ENCODE measurements at regions not wholly inside any gene's neighbourhood (a gene's known extent, or its start where the extent isn't known, plus 50 kb on each side); places are given as distances from the start of the nearest gene placed in this dataset.

DNA sequence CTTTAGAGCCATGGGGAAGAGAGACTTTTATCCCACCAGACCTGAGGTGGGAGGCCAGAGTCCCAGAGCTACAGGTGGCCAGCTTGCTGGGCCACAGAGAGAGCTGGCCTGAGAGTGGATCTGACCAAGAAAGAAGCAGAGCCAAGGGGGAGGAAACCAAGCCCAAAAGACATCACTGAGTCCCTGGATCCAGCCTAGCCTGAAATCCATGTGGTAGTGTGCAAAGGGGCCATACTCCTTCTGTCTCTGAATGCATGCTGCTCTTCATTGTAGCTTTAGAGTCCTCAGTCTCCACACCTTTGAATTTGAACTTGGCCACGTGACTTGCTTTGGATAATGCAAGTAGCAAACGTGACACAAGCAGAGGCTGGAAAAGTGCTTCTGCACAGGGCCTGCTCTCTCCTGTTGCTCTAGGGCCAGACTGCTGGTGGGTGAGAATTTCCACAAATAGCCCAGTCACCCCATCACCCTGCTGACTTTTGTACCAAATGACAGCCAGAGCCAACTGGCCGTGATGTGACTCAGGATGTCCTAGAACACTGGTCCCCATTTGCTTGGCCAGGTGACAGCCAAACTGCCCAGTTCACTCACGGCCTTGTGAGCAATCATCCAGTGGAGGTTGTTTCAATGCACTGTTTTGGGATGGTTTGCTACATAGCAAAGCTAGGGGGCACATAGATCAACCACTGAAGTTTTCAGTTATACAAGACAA lies 93.6 kb downstream of the DHCR7 start:
- Histone ChIP-seq H3K4me3 (no peak overlapping the region), H3K4me1 (no peaks in the 10 kb centered on the region), H3K27me3 (no peaks in the 10 kb centered on the region), H3K9me3 (no peaks in the 10 kb centered on the region), H3K27ac (no peak overlapping the region), H3K36me3 (ENCODE audit: low read depth, missing control alignments) (no peaks in the 10 kb centered on the region)
- no peak for DNase-seq
- TF ChIP-seq, protein P1, sequence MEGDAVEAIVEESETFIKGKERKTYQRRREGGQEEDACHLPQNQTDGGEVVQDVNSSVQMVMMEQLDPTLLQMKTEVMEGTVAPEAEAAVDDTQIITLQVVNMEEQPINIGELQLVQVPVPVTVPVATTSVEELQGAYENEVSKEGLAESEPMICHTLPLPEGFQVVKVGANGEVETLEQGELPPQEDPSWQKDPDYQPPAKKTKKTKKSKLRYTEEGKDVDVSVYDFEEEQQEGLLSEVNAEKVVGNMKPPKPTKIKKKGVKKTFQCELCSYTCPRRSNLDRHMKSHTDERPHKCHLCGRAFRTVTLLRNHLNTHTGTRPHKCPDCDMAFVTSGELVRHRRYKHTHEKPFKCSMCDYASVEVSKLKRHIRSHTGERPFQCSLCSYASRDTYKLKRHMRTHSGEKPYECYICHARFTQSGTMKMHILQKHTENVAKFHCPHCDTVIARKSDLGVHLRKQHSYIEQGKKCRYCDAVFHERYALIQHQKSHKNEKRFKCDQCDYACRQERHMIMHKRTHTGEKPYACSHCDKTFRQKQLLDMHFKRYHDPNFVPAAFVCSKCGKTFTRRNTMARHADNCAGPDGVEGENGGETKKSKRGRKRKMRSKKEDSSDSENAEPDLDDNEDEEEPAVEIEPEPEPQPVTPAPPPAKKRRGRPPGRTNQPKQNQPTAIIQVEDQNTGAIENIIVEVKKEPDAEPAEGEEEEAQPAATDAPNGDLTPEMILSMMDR (IDR thresholded peaks at IDR 0.05): no peak
- TF ChIP-seq POLR2A (IDR thresholded peaks at IDR 0.05): no peak
- intact Hi-C loops (cut with DNase I; ENCODE audit: low total_unique reads): no loop called here
- 90 to 95% methylated on average over 4 of the region's 4 CpGs for WGBS, 2 donors

DNA sequence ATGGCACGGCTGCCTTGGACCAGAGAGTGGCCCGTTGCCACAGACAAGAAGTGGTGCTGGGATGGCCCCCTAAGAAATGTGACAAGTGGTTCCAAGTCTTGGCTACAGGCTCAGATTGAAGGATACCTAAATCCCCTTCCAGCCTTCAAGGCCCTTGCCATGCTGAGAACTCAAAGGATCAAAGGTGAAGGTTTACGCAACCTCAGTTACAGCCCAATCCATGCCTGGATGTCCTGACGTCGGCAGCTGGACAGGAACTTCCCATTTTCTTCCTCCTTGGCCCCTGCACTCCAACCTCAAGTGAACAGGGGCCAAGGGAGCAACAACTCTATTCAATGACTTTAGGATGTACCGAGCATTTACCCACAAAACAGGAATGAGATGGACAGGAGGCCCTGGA lies 95.4 kb downstream of the DHCR7 start:
- H3K27me3 ChIP-seq: no peaks in the 10 kb centered on the region
- DNase-seq: no peak
- intact Hi-C loops (cut with DNase I; ENCODE audit: low total_unique reads): no loop called here
- H3K27ac ChIP-seq: no peak overlapping the region
- no peaks in the 10 kb centered on the region for H3K9me3 ChIP-seq
- H3K36me3 ChIP-seq (ENCODE audit: low read depth, missing control alignments): no peaks in the 10 kb centered on the region
- TF ChIP-seq POLR2A (IDR thresholded peaks at IDR 0.05): no peak
- TF ChIP-seq, protein P1 (IDR thresholded peaks at IDR 0.05): no peak
- H3K4me1 ChIP-seq: no peaks in the 10 kb centered on the region
- H3K4me3 ChIP-seq: no peak overlapping the region
- 75 to 85% methylated on average over 6 of the region's 6 CpGs for WGBS, 2 donors

DNA sequence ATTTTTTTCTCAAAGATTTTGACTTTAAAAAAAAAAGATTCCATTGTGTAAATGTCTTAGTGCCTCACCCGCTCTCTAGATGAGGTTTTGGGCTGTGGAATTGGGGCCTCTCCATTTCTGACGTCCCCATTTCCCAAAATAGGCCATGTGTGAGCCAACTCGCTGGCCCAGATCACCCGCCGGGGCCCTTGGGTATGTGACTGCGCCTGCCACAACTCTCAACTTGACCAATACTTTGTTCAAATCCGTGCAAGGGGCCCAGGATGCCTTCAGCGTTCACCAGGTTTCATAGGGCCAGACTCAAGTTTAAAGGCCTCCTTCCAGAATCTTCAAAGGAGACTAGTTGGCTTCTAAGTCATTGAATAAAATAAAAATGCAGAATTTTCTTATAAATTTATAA lies 96.0 kb downstream of the DHCR7 start:
- DNase-seq: no peak
- 92 to 93% methylated on average over 8 of the region's 8 CpGs for WGBS, 2 donors
- H3K36me3 ChIP-seq (ENCODE audit: low read depth, missing control alignments): no peaks in the 10 kb centered on the region

DNA sequence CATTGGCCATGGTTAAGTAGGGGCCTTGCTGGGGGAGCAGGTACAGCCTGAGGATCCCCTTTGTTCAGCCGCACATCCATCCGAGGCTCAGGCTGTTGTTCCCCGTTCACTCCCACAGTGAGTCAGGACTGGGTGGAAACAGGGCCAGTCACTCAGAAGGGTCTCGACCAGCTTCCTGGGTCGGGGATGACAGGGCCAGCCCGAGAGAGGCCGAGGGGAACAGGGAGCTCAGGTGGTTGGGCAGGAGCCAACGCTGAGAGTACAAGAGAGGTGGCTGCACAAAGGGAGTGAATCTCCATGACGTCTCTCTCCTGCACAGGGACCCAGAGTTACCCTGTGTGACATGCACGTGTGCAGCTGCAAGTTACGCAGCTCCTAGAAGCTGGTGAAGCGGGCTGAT lies 97.2 kb upstream of the SHANK2 start:
- H3K27ac ChIP-seq: no peak overlapping the region
- WGBS, 2 donors: 76 to 84% methylated on average over 11 to 12 of the region's 12 CpGs
- H3K4me1 ChIP-seq: no peaks in the 10 kb centered on the region
- no peak for DNase-seq
- H3K27me3 ChIP-seq: no peaks in the 10 kb centered on the region
- no peak overlapping the region for H3K4me3 ChIP-seq
- no peaks in the 10 kb centered on the region for H3K9me3 ChIP-seq
- TF ChIP-seq POLR2A (IDR thresholded peaks at IDR 0.05): no peak
- TF ChIP-seq, protein P1 (IDR thresholded peaks at IDR 0.05): no peak
- intact Hi-C loops (cut with DNase I; ENCODE audit: low total_unique reads): no loop called here
- H3K36me3 ChIP-seq (ENCODE audit: low read depth, missing control alignments): no peaks in the 10 kb centered on the region

More for the DNA sequence above, 96.0 kb downstream of the DHCR7 start:
- H3K4me1 ChIP-seq: no peaks in the 10 kb centered on the region
- intact Hi-C loops (cut with DNase I; ENCODE audit: low total_unique reads): no loop called here
- no peaks in the 10 kb centered on the region for H3K9me3 ChIP-seq
- H3K27me3 ChIP-seq: no peaks in the 10 kb centered on the region
- no peak overlapping the region for H3K27ac ChIP-seq
- H3K4me3 ChIP-seq: no peak overlapping the region
- TF ChIP-seq, protein P1 (IDR thresholded peaks at IDR 0.05): no peak
- TF ChIP-seq POLR2A (IDR thresholded peaks at IDR 0.05): no peak

DNA sequence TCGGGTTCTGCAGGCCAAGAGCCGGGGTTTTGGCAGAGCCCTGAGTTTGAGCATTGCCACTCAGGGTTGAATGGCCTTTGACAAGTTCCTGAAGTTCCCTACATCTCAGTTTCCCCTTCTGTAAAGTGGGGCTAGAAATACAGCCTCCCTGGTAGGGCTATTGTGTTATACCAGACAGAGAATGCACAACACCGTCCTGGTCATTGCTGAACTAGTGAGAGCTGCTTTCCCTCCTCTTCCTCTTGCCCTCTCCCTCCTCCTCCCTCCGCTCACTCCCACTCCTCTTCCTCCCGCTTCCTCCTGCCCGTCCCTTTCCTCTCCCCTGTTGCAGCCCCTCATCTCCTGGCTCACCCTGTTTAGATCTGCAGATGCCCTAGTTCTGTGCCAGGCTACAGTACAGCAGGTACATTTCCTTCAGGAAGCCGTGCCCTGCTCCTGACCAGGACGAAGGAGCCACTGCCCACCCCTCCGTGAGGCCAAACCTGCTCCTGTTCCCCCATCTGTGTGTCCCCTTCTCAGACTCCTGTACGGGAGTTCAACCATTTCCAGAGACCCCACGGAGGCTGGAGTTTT lies 91.5 kb upstream of the SHANK2 start:
- no peak for DNase-seq
- H3K9me3 ChIP-seq: no peaks in the 10 kb centered on the region
- intact Hi-C loops (cut with DNase I; ENCODE audit: low total_unique reads): no loop called here
- H3K27me3 ChIP-seq: no peaks in the 10 kb centered on the region
- H3K4me1 ChIP-seq: peaks cover 8% of the 10 kb centered on the region
- no peak overlapping the region for H3K27ac ChIP-seq
- TF ChIP-seq, protein P1 (IDR thresholded peaks at IDR 0.05): no peak
- TF ChIP-seq POLR2A (IDR thresholded peaks at IDR 0.05): no peak
- WGBS, 2 donors: 75 to 79% methylated on average over 10 to 11 of the region's 11 CpGs
- H3K4me3 ChIP-seq: no peak overlapping the region
- H3K36me3 ChIP-seq (ENCODE audit: low read depth, missing control alignments): no peaks in the 10 kb centered on the region
